ENCODE measurements at regions not wholly inside any gene's neighbourhood (a gene's known extent, or its start where the extent isn't known, plus 50 kb on each side); places are given as distances from the start of the nearest gene placed in this dataset.

DNA sequence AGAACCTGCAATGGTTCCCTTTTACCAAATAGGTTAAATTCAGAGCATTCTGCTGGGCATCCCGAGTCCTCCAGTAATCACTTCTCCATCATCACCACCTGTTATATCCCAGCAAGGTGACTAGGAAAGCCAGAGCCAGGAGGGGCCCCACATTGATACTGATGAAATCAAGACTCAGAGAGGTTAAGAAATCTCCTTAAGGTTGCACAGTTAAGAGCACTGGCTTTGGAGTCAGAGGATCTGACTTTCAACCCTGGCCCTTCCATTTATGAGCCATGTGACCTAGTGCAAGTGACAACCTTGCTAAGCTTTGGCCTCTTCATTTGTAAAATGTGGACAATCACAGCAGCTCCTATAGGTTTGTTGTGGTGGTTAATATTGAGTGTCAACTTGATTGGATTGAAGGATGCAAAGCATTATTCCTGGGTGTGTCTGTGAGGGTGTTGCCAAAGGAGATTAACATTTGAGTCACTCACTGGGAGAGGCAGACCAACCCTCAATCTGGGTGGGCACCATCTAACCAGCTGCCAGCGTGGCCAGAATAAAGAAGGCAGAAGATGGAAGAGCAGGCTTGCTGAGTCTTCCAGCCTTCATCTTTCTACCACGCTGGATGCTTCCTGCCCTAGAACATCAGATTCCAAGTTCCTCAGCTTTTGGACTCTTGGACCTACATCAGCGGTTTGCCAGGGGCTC, 194.2 kb upstream of the ASIC2 start:
- TF ChIP-seq CTCF (IDR thresholded peaks at IDR 0.05) (no peak), EZH2 (IDR thresholded peaks at IDR 0.05; ENCODE audit: borderline replicate concordance, insufficient read depth, low read depth, low read length, poor library complexity, severe bottlenecking) (no peak)
